Keratinocyte (primary cell): ENCODE measurements at regions not wholly inside any gene's neighbourhood (a gene's known extent, or its start where the extent isn't known, plus 50 kb on each side); places are given as distances from the start of the nearest gene placed in this dataset.

Experiments
- DNase-seq: peaks from one replicate; pipeline ENCODE4 v3.0.0-alpha.2; 2011; ENCODE audit warnings: low read depth, missing footprints, low spot score
- FAIRE-seq: peaks from 2 replicates; lab custom pipeline; 2011; peaks lifted over from hg19 to GRCh38; lab: Jason Lieb, UNC
- H2AFZ ChIP-seq: 2 replicates; pipeline ENCODE4 v1.6.0; 2012; ENCODE audit warnings: low read length, control low read depth, inconsistent platforms; ENCODE audit not compliant: control insufficient read depth
- H3K27ac ChIP-seq: 2 replicates; pipeline ENCODE4 v1.5.1; 2011; ENCODE audit warnings: low read length; ENCODE audit not compliant: control insufficient read depth, insufficient read depth
- H3K27me3 ChIP-seq: 3 replicates; pipeline ENCODE4 v1.6.0; 2011; ENCODE audit warnings: low read length; ENCODE audit not compliant: control insufficient read depth, insufficient read depth; ENCODE audit errors: extremely low read depth
- H3K36me3 ChIP-seq, 2 experiments: 2 replicates in 1 of 2; 3 replicates in 1 of 2; pipeline ENCODE4 v1.5.1; 2011; ENCODE audit warnings: low read length in 2 of 2, mild to moderate bottlenecking in 1 of 2; ENCODE audit not compliant: control insufficient read depth in 2 of 2, insufficient read depth in 2 of 2; ENCODE audit errors: extremely low read depth in 1 of 2
- H3K4me1 ChIP-seq: 3 replicates; pipeline ENCODE4 v1.5.1; 2011; ENCODE audit warnings: low read length; ENCODE audit not compliant: control insufficient read depth, insufficient read depth; ENCODE audit errors: extremely low read depth
- H3K4me2 ChIP-seq: 3 replicates; pipeline ENCODE4 v1.6.0; 2011; ENCODE audit warnings: low read depth, low read length; ENCODE audit not compliant: control insufficient read depth, insufficient read depth; ENCODE audit errors: extremely low read depth
- H3K4me3 ChIP-seq, 3 experiments: fragments of 200-600 bp in 1 of 3; sonication (generic) in 1 of 3; 2 replicates in 2 of 3; 3 replicates in 1 of 3; pipeline ENCODE4 v1.5.1; 2011 to 2016; ENCODE audit warnings: low read length in 3 of 3, mild to moderate bottlenecking in 3 of 3, control low read depth in 2 of 3, inconsistent platforms in 1 of 3, low read depth in 1 of 3, mixed read lengths in 1 of 3, mixed run types in 1 of 3, moderate library complexity in 1 of 3; ENCODE audit not compliant: control insufficient read depth in 2 of 3, insufficient read depth in 2 of 3; ENCODE audit errors: extremely low read depth in 1 of 3
- H3K79me2 ChIP-seq: 2 replicates; pipeline ENCODE4 v1.6.0; 2012; ENCODE audit warnings: low read length; ENCODE audit not compliant: control insufficient read depth, insufficient read depth
- H3K9ac ChIP-seq: 3 replicates; pipeline ENCODE4 v1.6.0; 2011; ENCODE audit warnings: low read length; ENCODE audit not compliant: control insufficient read depth, insufficient read depth; ENCODE audit errors: extremely low read depth
- H3K9me1 ChIP-seq: 3 replicates; pipeline ENCODE4 v1.6.0; 2011; ENCODE audit warnings: low read length; ENCODE audit not compliant: control insufficient read depth, insufficient read depth; ENCODE audit errors: extremely low read depth
- H3K9me3 ChIP-seq: 2 replicates; pipeline ENCODE4 v1.5.1; 2012; ENCODE audit warnings: low read depth, low read length; ENCODE audit not compliant: control insufficient read depth
- H4K20me1 ChIP-seq: 3 replicates; pipeline ENCODE4 v1.6.0; 2011; ENCODE audit warnings: low read length; ENCODE audit not compliant: control insufficient read depth, insufficient read depth; ENCODE audit errors: extremely low read depth
- EZH2 ChIP-seq: IDR thresholded peaks from one replicate; pipeline ENCODE4 v1.6.1; 2012; ENCODE audit warnings: inconsistent platforms, mild to moderate bottlenecking, low read length, moderate library complexity
- dilution Hi-C: fragments of 300-500 bp; cut with MboI; formaldehyde crosslinking; loops from one replicate; pipeline ENCODE4 v1.7.0; 2020; ENCODE audit warnings: low sequenced_read_pairs; ENCODE audit not compliant: extremely low pct_ligation_motif_present
- TF ChIP-seq, protein P1 (sequence below), 3 experiments: IDR thresholded peaks in 1 of 3; conservative IDR thresholded peaks in 1 of 3; optimal IDR thresholded peaks in 1 of 3; 2 replicates in 2 of 3; 3 replicates in 1 of 3; pipeline versions ENCODE3 to v1.5.1; 2011; ENCODE audit warnings: low read length in 3 of 3, mild to moderate bottlenecking in 3 of 3, moderate library complexity in 2 of 3, control low read depth in 1 of 3, inconsistent platforms in 1 of 3; ENCODE audit not compliant: insufficient read depth in 2 of 3; ENCODE audit errors: extremely low read depth in 1 of 3

GRCh38 chr3:86269364-86270155, 721.4 kb downstream of the VGLL3 start:
- TF ChIP-seq, protein P1, sequence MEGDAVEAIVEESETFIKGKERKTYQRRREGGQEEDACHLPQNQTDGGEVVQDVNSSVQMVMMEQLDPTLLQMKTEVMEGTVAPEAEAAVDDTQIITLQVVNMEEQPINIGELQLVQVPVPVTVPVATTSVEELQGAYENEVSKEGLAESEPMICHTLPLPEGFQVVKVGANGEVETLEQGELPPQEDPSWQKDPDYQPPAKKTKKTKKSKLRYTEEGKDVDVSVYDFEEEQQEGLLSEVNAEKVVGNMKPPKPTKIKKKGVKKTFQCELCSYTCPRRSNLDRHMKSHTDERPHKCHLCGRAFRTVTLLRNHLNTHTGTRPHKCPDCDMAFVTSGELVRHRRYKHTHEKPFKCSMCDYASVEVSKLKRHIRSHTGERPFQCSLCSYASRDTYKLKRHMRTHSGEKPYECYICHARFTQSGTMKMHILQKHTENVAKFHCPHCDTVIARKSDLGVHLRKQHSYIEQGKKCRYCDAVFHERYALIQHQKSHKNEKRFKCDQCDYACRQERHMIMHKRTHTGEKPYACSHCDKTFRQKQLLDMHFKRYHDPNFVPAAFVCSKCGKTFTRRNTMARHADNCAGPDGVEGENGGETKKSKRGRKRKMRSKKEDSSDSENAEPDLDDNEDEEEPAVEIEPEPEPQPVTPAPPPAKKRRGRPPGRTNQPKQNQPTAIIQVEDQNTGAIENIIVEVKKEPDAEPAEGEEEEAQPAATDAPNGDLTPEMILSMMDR (optimal IDR thresholded peaks at IDR 0.05 in 1 of 3, IDR thresholded peaks at IDR 0.05 in 1 of 3, conservative IDR thresholded peaks at IDR 0.05 in 1 of 3; ENCODE audit: extremely low read depth in 1 of 3, insufficient read depth in 2 of 3, low read length in 3 of 3) = no peak
- TF ChIP-seq EZH2 = no peak
- DNase-seq (no peak), FAIRE-seq (no peak)
- Histone ChIP-seq H3K4me2 (no peak overlapping the region), H3K79me2 (no peaks in the 10 kb centered on the region), H3K9me3 (no peaks in the 10 kb centered on the region), H3K4me3 (no peak overlapping the region), H2AFZ (no peak overlapping the region), H3K27ac (no peak overlapping the region), H3K27me3 (no peaks in the 10 kb centered on the region), H3K4me1 (no peaks in the 10 kb centered on the region), H3K9ac (no peak overlapping the region), H4K20me1 (no peaks in the 10 kb centered on the region), H3K9me1 (no peaks in the 10 kb centered on the region), H3K36me3 (no peaks in the 10 kb centered on the region)
- dilution Hi-C loops = no loop called here

GRCh38 chr3:86257955-86258641, 732.9 kb downstream of the VGLL3 start:
- Histone ChIP-seq H4K20me1 (no peaks in the 10 kb centered on the region), H3K9ac (no peak overlapping the region), H3K9me1 (no peaks in the 10 kb centered on the region), H3K36me3 (no peaks in the 10 kb centered on the region), H3K9me3 (no peaks in the 10 kb centered on the region), H3K27ac (no peak overlapping the region), H3K79me2 (no peaks in the 10 kb centered on the region), H3K27me3 (no peaks in the 10 kb centered on the region), H3K4me2 (no peak overlapping the region), H2AFZ (no peak overlapping the region), H3K4me1 (no peaks in the 10 kb centered on the region), H3K4me3 (no peak overlapping the region)
- TF ChIP-seq, protein P1 (optimal IDR thresholded peaks at IDR 0.05 in 1 of 3, IDR thresholded peaks at IDR 0.05 in 1 of 3, conservative IDR thresholded peaks at IDR 0.05 in 1 of 3; ENCODE audit: extremely low read depth in 1 of 3, insufficient read depth in 2 of 3, low read length in 3 of 3) = no peak
- no peak for TF ChIP-seq EZH2
- DNase-seq (no peak), FAIRE-seq (no peak)
- dilution Hi-C loops = no loop called here
